A673 (cell line): ENCODE measurements at regions not wholly inside any gene's neighbourhood (a gene's known extent, or its start where the extent isn't known, plus 50 kb on each side); places are given as distances from the start of the nearest gene placed in this dataset.

Experiments
- CTCF ChIP-seq: fragments of 300-800, 200-600 bp; sonication (generic); conservative IDR thresholded peaks from 2 replicates; pipeline ENCODE4 v1.5.1; 2017; ENCODE audit warnings: low read depth, mild to moderate bottlenecking, antibody characterized with exemption, low read length, moderate library complexity, mixed read lengths
- EZH2 ChIP-seq: fragments of 200-600 bp; sonication (generic); IDR thresholded peaks from 2 replicates; pipeline ENCODE4 v1.6.1; 2017; ENCODE audit warnings: borderline replicate concordance, low read depth, mild to moderate bottlenecking, mixed read lengths, antibody characterized with exemption, low read length; ENCODE audit not compliant: poor library complexity, severe bottlenecking

DNA sequence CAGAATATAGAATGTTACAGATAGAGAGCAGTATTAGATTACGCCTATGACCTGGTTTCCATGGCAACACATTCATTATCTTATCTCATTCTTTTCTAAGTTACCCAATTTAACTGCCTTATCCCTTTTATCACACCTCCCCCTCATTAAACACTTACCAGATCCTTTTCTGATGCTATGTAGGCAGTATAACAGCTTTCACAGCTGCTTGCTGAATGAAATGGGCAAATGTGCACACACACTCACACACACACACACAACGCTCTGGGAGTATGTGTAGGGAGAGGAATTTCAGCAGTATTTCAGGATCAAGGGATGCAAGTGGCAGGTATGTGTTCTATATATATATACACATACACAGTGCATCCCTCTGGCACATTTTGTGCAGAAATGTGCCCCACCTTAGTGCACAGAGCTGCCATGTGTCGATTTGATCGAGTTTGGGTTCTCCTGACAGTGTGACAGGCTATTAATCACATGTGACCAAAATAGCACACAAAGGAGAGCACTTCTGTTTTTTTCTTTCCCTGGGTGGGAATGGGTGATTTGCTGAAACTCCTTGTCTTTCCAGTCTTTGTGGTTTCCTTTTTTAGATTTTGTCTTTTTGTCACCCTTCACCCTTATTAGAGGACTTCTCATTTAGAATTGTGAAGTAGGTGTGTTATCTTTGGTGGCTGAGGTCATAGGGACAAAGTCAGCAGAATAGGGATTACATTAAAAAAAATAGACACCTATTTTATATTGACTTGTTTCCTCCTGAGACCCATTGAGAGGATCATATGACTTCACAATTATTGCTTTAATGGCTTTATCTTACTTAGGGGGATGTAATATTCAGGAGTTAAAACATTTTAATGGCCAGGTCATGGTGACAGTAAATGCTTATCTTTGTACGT, 553.7 kb downstream of the PDCD6IP start:
- TF ChIP-seq CTCF (no peak), EZH2 (no peak)
